Hematopoietic multipotent progenitor cell treated with erythropoietin and hydrocortisone succinate and interleukin-3 and kit ligand, for 6 days (in vitro differentiated cells): ENCODE measurements at regions not wholly inside any gene's neighbourhood (a gene's known extent, or its start where the extent isn't known, plus 50 kb on each side); places are given as distances from the start of the nearest gene placed in this dataset.

ENCODE experiments used
- DNase-seq: peaks from one replicate; pipeline ENCODE4 v3.0.0-alpha.2; 2015

- DNase-seq: no peak
Measured at GRCh38 chr10:57300718-57301117, 939.7 kb upstream of the ZWINT start.

GRCh38 chr10:57294698-57295097, 933.6 kb upstream of the ZWINT start:
- DNase-seq: no peak

GRCh38 chr10:57288754-57289153, 927.7 kb upstream of the ZWINT start:
- no peak for DNase-seq

- DNase-seq: no peak
Measured at GRCh38 chr10:57262892-57263291, 901.8 kb upstream of the ZWINT start.

- DNase-seq: no peak
Measured at GRCh38 chr10:57260175-57260574, 899.1 kb upstream of the ZWINT start.

GRCh38 chr10:57249615-57250281, 888.7 kb upstream of the ZWINT start:
- no peak for DNase-seq

GRCh38 chr10:57247271-57247670, 886.2 kb upstream of the ZWINT start:
- DNase-seq: no peak

GRCh38 chr10:57225920-57226319, 864.9 kb upstream of the ZWINT start:
- DNase-seq: no peak

- DNase-seq: no peak
Measured at GRCh38 chr10:57224811-57225210, 863.8 kb upstream of the ZWINT start.

GRCh38 chr10:57222603-57223002, 861.5 kb upstream of the ZWINT start:
- no peak for DNase-seq

- DNase-seq: no peak
Measured at GRCh38 chr10:57222129-57222528, 861.1 kb upstream of the ZWINT start.

GRCh38 chr10:57221674-57222073, 860.6 kb upstream of the ZWINT start:
- DNase-seq: no peak

- no peak for DNase-seq
Measured at GRCh38 chr10:57218382-57218781, 857.3 kb upstream of the ZWINT start.

GRCh38 chr10:57202356-57202755, 841.3 kb upstream of the ZWINT start:
- DNase-seq: no peak

- DNase-seq: no peak
Measured at GRCh38 chr10:57188846-57189245, 827.8 kb upstream of the ZWINT start.

GRCh38 chr10:57186201-57186600, 825.1 kb upstream of the ZWINT start:
- no peak for DNase-seq

- DNase-seq: no peak
Measured at GRCh38 chr10:57169597-57169996, 808.5 kb upstream of the ZWINT start.

GRCh38 chr10:57168611-57169240, 807.7 kb upstream of the ZWINT start:
- DNase-seq: no peak

GRCh38 chr10:57165671-57166070, 804.6 kb upstream of the ZWINT start:
- DNase-seq: no peak

- no peak for DNase-seq
Measured at GRCh38 chr10:57162231-57162630, 801.2 kb upstream of the ZWINT start.

- DNase-seq: no peak
Measured at GRCh38 chr10:57161157-57161556, 800.1 kb upstream of the ZWINT start.

GRCh38 chr10:57145548-57145947, 784.5 kb upstream of the ZWINT start:
- DNase-seq: no peak

GRCh38 chr10:57142925-57143576, 782.0 kb upstream of the ZWINT start:
- no peak for DNase-seq

GRCh38 chr10:57141708-57142107, 780.6 kb upstream of the ZWINT start:
- no peak for DNase-seq
